K562 (cell line): ENCODE measurements at regions not wholly inside any gene's neighbourhood (a gene's known extent, or its start where the extent isn't known, plus 50 kb on each side); places are given as distances from the start of the nearest gene placed in this dataset.

Experiments
- ATAC-seq: fragments of 200-7000 bp; cut with Tn5 transposase; 3 replicates; pipeline ENCODE4 v1.9.1; 2020; ENCODE audit warnings: moderate library complexity
- BruUV-seq: library from RNA; stranded (reverse); fragments of 400-500 nt; replicated peaks from 2 replicates; lab custom pipeline; 2021; lab: Mats Ljungman, UMichigan
- CTCF ChIA-PET: fragments of 300-600 bp; formaldehyde crosslinking; extraction: SDS; loops from one replicate; lab custom pipeline; 2021; ENCODE audit warnings: low intra/inter-chr PET ratio; lab: Yijun Ruan, JAX
- POLR2A ChIA-PET: fragments of 300-600, 350-650 bp; sonication (Branson Sonifier 250); formaldehyde crosslinking; extraction: SDS; loops from one replicate; lab custom pipeline; 2021; ENCODE audit warnings: antibody characterized with exemption, inconsistent platforms; lab: Yijun Ruan, JAX
- DNase-seq, 4 experiments: peaks; one replicate each; pipeline versions ENCODE4 v3.0.0 to v3.0.0-alpha.2; 2011 to 2018; ENCODE audit warnings: low spot score in 3 of 4, mixed read lengths in 3 of 4; ENCODE audit errors: extremely low read depth in 1 of 4
- FAIRE-seq: peaks from 2 replicates; lab custom pipeline; 2011; peaks lifted over from hg19 to GRCh38; lab: Jason Lieb, UNC
- H2AFZ ChIP-seq: 2 replicates; pipeline ENCODE4 v1.6.0; 2011; ENCODE audit warnings: low read depth, low read length, control low read depth, inconsistent platforms
- H3K27ac ChIP-seq: fragments of 200-600 bp; 3 replicates; pipeline ENCODE4 v1.8.0; 2011; ENCODE audit warnings: low read depth, mild to moderate bottlenecking, control low read depth, inconsistent platforms, low read length, moderate library complexity, mixed read lengths; ENCODE audit errors: extremely low read depth
- H3K27me3 ChIP-seq, 2 experiments: fragments of 300-600 bp in 1 of 2; 2 replicates in 1 of 2; 3 replicates in 1 of 2; pipeline versions ENCODE4 v1.6.0 to v1.8.0; 2011; ENCODE audit warnings: inconsistent platforms in 2 of 2, low read length in 2 of 2, mild to moderate bottlenecking in 1 of 2, mixed read lengths in 1 of 2, moderate library complexity in 1 of 2; ENCODE audit not compliant: control insufficient read depth in 2 of 2, insufficient read depth in 2 of 2
- H3K36me3 ChIP-seq: fragments of 300-600 bp; 3 replicates; pipeline ENCODE4 v1.8.0; 2011; ENCODE audit warnings: mild to moderate bottlenecking, low read length, inconsistent platforms; ENCODE audit not compliant: control insufficient read depth, insufficient read depth
- H3K4me1 ChIP-seq, 2 experiments: fragments of 200-600 bp in 1 of 2; replicated peaks in 1 of 2; 2 replicates in 1 of 2; 3 replicates in 1 of 2; pipeline versions ENCODE4 v1.5.1 to v1.8.0; 2011; ENCODE audit warnings: inconsistent platforms in 2 of 2, low read length in 2 of 2, mild to moderate bottlenecking in 1 of 2, mixed read lengths in 1 of 2, moderate library complexity in 1 of 2; ENCODE audit not compliant: control insufficient read depth in 2 of 2, insufficient read depth in 2 of 2
- H3K4me2 ChIP-seq: 2 replicates; pipeline ENCODE4 v1.6.1; 2011; ENCODE audit warnings: low read length, control low read depth, inconsistent platforms, mixed read lengths; ENCODE audit not compliant: insufficient read depth
- H3K4me3 ChIP-seq: fragments of 200-600 bp; sonication (generic), shearing (Covaris generic); 2 replicates; pipeline ENCODE4 v1.5.1; 2016; ENCODE audit warnings: control low read depth, inconsistent platforms
- H3K79me2 ChIP-seq: fragments of 200-600 bp; 3 replicates; pipeline ENCODE4 v1.8.0; 2011; ENCODE audit warnings: low read length, inconsistent platforms; ENCODE audit not compliant: control insufficient read depth, insufficient read depth
- H3K9ac ChIP-seq, 2 experiments: 2 replicates each; pipeline versions ENCODE4 v1.6.0 to v1.6.1; 2011; ENCODE audit warnings: low read depth in 2 of 2, low read length in 2 of 2, control low read depth in 1 of 2, inconsistent platforms in 1 of 2, mild to moderate bottlenecking in 1 of 2, mixed read lengths in 1 of 2; ENCODE audit not compliant: insufficient read depth in 1 of 2
- H3K9me1 ChIP-seq: one replicate; pipeline ENCODE4 v1.6.0; 2011; ENCODE audit warnings: inconsistent platforms, mild to moderate bottlenecking, low read length, moderate library complexity; ENCODE audit not compliant: control insufficient read depth, insufficient read depth
- H3K9me3 ChIP-seq: replicated peaks from 2 replicates; pipeline ENCODE4 v1.5.1; 2011; ENCODE audit warnings: low read depth, low read length, inconsistent platforms; ENCODE audit not compliant: control insufficient read depth, insufficient read depth
- H4K20me1 ChIP-seq: replicated peaks from 2 replicates; pipeline ENCODE4 v1.6.1; 2011; ENCODE audit warnings: low read length, inconsistent platforms, mixed read lengths; ENCODE audit not compliant: control insufficient read depth, insufficient read depth
- ASH1L ChIP-seq: fragments of 450-650 bp; IDR thresholded peaks from 2 replicates; pipeline ENCODE4 v1.6.1; 2018; ENCODE audit warnings: borderline replicate concordance, mild to moderate bottlenecking, low read depth; ENCODE audit not compliant: partially characterized antibody
- CBX5 ChIP-seq: IDR thresholded peaks from 2 replicates; pipeline ENCODE4 v1.6.1; 2014; ENCODE audit warnings: low read depth, borderline replicate concordance
- CEBPB ChIP-seq: fragments of 450-650 bp; IDR thresholded peaks from 2 replicates; pipeline ENCODE4 v1.6.1; 2016; ENCODE audit warnings: missing genetic modification characterization, missing compliant biosample characterization
- GABPA ChIP-seq: fragments of 200-800 bp; sonication (Bioruptor generic); conservative IDR thresholded peaks from 2 replicates; pipeline ENCODE4 v1.6.1; 2016; ENCODE audit warnings: low read depth, missing genetic modification characterization, missing compliant biosample characterization
- HLTF ChIP-seq: fragments of 450-650 bp; IDR thresholded peaks from 2 replicates; pipeline ENCODE4 v1.6.1; 2016
- MGA ChIP-seq: fragments of 450-650 bp; IDR thresholded peaks from 2 replicates; pipeline ENCODE4 v1.6.1; 2016; ENCODE audit warnings: mild to moderate bottlenecking, moderate library complexity
- PHB ChIP-seq: fragments of 250-450 bp; sonication (Bioruptor Pico); IDR thresholded peaks from 2 replicates; pipeline ENCODE4 v1.5.0; 2021
- RFX5 ChIP-seq: IDR thresholded peaks from 2 replicates; pipeline ENCODE4 v1.6.1; 2011; ENCODE audit warnings: low read depth, mild to moderate bottlenecking, improper control_type of control experiment, low read length
- STAT5A ChIP-seq: IDR thresholded peaks from 2 replicates; pipeline ENCODE4 v1.6.1; 2012; ENCODE audit warnings: low read length, inconsistent platforms, borderline replicate concordance
- WGBS: fragments of 100-300 bp; shearing (Covaris generic); methylation state at CpG from one replicate; pipeline ENCODE4 v1.1.6; 2016; ENCODE audit warnings: low coverage, mixed read lengths; ENCODE audit not compliant: insufficient coverage; ENCODE audit errors: missing lambda C conversion rate; 5-methylcytosine and 5-hydroxymethylcytosine counted together
- in situ Hi-C: fragments of 300-500 bp; cut with MboI; formaldehyde crosslinking; loops from 4 replicates; pipeline ENCODE4 v1.15.0; 2018; ENCODE audit warnings: inconsistent platforms, mixed read lengths
- intact Hi-C: fragments of 100-400 bp; cut with micrococcal nuclease; formaldehyde crosslinking; loops from 2 replicates; pipeline ENCODE4 v1.14.2; 2022

GRCh38 chr2:226411205-226411604 is 388.4 kb downstream of the IRS1 start:
- WGBS: 0% methylated on average over 3 of the region's 3 CpGs
- Histone ChIP-seq H3K36me3 (no peaks in the 10 kb centered on the region), H3K4me3 (no peak overlapping the region), H3K79me2 (no peaks in the 10 kb centered on the region), H4K20me1 (no peaks in the 10 kb centered on the region), H3K4me1 (no peaks in the 10 kb centered on the region), H3K9me3 (no peaks in the 10 kb centered on the region), H2AFZ (no peak overlapping the region), H3K27me3 (no peaks in the 10 kb centered on the region), H3K9ac (no peak overlapping the region), H3K9me1 (no peaks in the 10 kb centered on the region), H3K4me2 (no peak overlapping the region), H3K27ac (no peak overlapping the region)
- DNase-seq (no peak), ATAC-seq (no peak), FAIRE-seq (no peak)
- CTCF ChIA-PET: no interaction called here
- POLR2A ChIA-PET: no interaction called here
- TF ChIP-seq PHB (CRISPR knock-in tag) (no peak), STAT5A (no peak), MGA (no peak), CEBPB (no peak), GABPA (tag) (no peak), ASH1L (no peak), HLTF (no peak), CBX5 (no peak), RFX5 (no peak)
- intact Hi-C loops (no loop called here), in situ Hi-C loops (no loop called here)
- BruUV-seq: no TSS peak
